SK-N-SH treated with all-trans-retinoic acid at 6 μM for 48 hours (cell line): ENCODE measurements at regions not wholly inside any gene's neighbourhood (a gene's known extent, or its start where the extent isn't known, plus 50 kb on each side); places are given as distances from the start of the nearest gene placed in this dataset.

Source experiments
- ATAC-seq: fragments of 200-7000 bp; cut with Tn5 transposase; 3 replicates; pipeline ENCODE4 v1.9.1; 2020; ENCODE audit warnings: mild to moderate bottlenecking, moderate library complexity
- BACH2 ChIP-seq: fragments of 250-450 bp; sonication (Bioruptor Pico); IDR thresholded peaks from 2 replicates; pipeline ENCODE4 v1.9.0; 2021; ENCODE audit warnings: mild to moderate bottlenecking, borderline replicate concordance
- CSDC2 ChIP-seq: fragments of 250-450 bp; sonication (Bioruptor Pico); IDR thresholded peaks from 2 replicates; pipeline ENCODE4 v1.5.0; 2020; ENCODE audit warnings: mild to moderate bottlenecking, moderate library complexity
- CSRNP3 ChIP-seq: fragments of 250-450 bp; sonication (Bioruptor Pico); IDR thresholded peaks from 2 replicates; pipeline ENCODE4 v1.5.1; 2021; ENCODE audit warnings: mild to moderate bottlenecking, moderate library complexity
- ESRRG ChIP-seq: fragments of 250-450 bp; sonication (Bioruptor Pico); IDR thresholded peaks from 2 replicates; pipeline ENCODE4 v1.6.1; 2021; ENCODE audit warnings: mild to moderate bottlenecking
- GLIS3 ChIP-seq: fragments of 250-450 bp; sonication (Bioruptor Pico); IDR thresholded peaks from 2 replicates; pipeline ENCODE4 v1.5.0; 2020; ENCODE audit warnings: mild to moderate bottlenecking, moderate library complexity
- ISL1 ChIP-seq: fragments of 250-450 bp; sonication (Bioruptor Pico); IDR thresholded peaks from 2 replicates; pipeline ENCODE4 v2.1.2; 2022; ENCODE audit warnings: mild to moderate bottlenecking, moderate library complexity
- OSR1 ChIP-seq: fragments of 250-450 bp; sonication (Bioruptor Pico); IDR thresholded peaks from 2 replicates; pipeline ENCODE4 v1.8.0; 2022; ENCODE audit warnings: moderate library complexity, mild to moderate bottlenecking, inconsistent platforms
- PATZ1 ChIP-seq: fragments of 250-450 bp; sonication (Bioruptor Pico); IDR thresholded peaks from 2 replicates; pipeline ENCODE4 v1.8.0; 2020; ENCODE audit warnings: mild to moderate bottlenecking, moderate library complexity, borderline replicate concordance
- POU6F1 ChIP-seq: fragments of 250-450 bp; sonication (Bioruptor Pico); IDR thresholded peaks from 2 replicates; pipeline ENCODE4 v1.8.0; 2021; ENCODE audit warnings: low read depth, mild to moderate bottlenecking, moderate library complexity, borderline replicate concordance
- PPARA ChIP-seq: fragments of 250-450 bp; sonication (Bioruptor Pico); IDR thresholded peaks from 2 replicates; pipeline ENCODE4 v1.5.0; 2020; ENCODE audit warnings: mild to moderate bottlenecking, borderline replicate concordance
- RARB ChIP-seq: fragments of 250-450 bp; sonication (Bioruptor Pico); IDR thresholded peaks from 2 replicates; pipeline ENCODE4 v1.8.0; 2021; ENCODE audit warnings: mild to moderate bottlenecking, moderate library complexity
- SNAI2 ChIP-seq: fragments of 250-450 bp; sonication (Bioruptor Pico); IDR thresholded peaks from 2 replicates; pipeline ENCODE4 v1.5.0; 2020; ENCODE audit warnings: mild to moderate bottlenecking, moderate library complexity
- TCF4 ChIP-seq: fragments of 250-450 bp; sonication (Bioruptor Pico); IDR thresholded peaks from 2 replicates; pipeline ENCODE4 v1.8.0; 2021; ENCODE audit warnings: mild to moderate bottlenecking, moderate library complexity, borderline replicate concordance
- TOX ChIP-seq: fragments of 250-450 bp; sonication (Bioruptor Pico); IDR thresholded peaks from 2 replicates; pipeline ENCODE4 v1.8.0; 2021; ENCODE audit warnings: mild to moderate bottlenecking, moderate library complexity, borderline replicate concordance
- TSHZ2 ChIP-seq: fragments of 250-450 bp; sonication (Bioruptor Pico); IDR thresholded peaks from 2 replicates; pipeline ENCODE4 v1.5.0; 2020; ENCODE audit warnings: mild to moderate bottlenecking, moderate library complexity
- ZC3H10 ChIP-seq: fragments of 250-450 bp; sonication (Bioruptor Pico); IDR thresholded peaks from 2 replicates; pipeline ENCODE4 v1.5.1; 2021; ENCODE audit warnings: mild to moderate bottlenecking, moderate library complexity
- ZFP3 ChIP-seq: fragments of 250-450 bp; sonication (Bioruptor Pico); IDR thresholded peaks from 2 replicates; pipeline ENCODE4 v1.5.0; 2020; ENCODE audit warnings: mild to moderate bottlenecking, moderate library complexity
- ZFP30 ChIP-seq: fragments of 450-650 bp; formaldehyde crosslinking; IDR thresholded peaks from 2 replicates; pipeline ENCODE4 v1.5.0; 2022; ENCODE audit warnings: mild to moderate bottlenecking, moderate library complexity
- ZNF565 ChIP-seq: fragments of 450-650 bp; formaldehyde crosslinking; conservative IDR thresholded peaks from 2 replicates; pipeline ENCODE4 v1.5.0; 2020; ENCODE audit warnings: low read depth, mild to moderate bottlenecking, moderate library complexity
- ZNF70 ChIP-seq: fragments of 450-650 bp; formaldehyde crosslinking; IDR thresholded peaks from 2 replicates; pipeline ENCODE4 v1.5.0; 2020; ENCODE audit warnings: mild to moderate bottlenecking, moderate library complexity
- ZNF8 ChIP-seq: fragments of 450-650 bp; formaldehyde crosslinking; IDR thresholded peaks from 2 replicates; pipeline ENCODE4 v1.5.0; 2020; ENCODE audit warnings: mild to moderate bottlenecking, moderate library complexity

- TF ChIP-seq ESRRG (CRISPR knock-in tag), result no peak
- TF ChIP-seq ZFP3 (CRISPR knock-in tag), result no peak
- no peak for TF ChIP-seq ISL1 (CRISPR knock-in tag)
- no peak for TF ChIP-seq ZNF70 (CRISPR knock-in tag)
- no peak for TF ChIP-seq POU6F1 (CRISPR knock-in tag)
- no peak for TF ChIP-seq GLIS3 (CRISPR knock-in tag)
- no peak for TF ChIP-seq TOX (CRISPR knock-in tag)
- TF ChIP-seq PATZ1 (CRISPR knock-in tag), result no peak
- TF ChIP-seq, all 23 proteins: peak for 0
- no peak for ATAC-seq
These were observed 288.3 kb downstream of the CYP26B1 start for GRCh38 chr2:71859211-71859847.

- TF ChIP-seq ZFP30 (CRISPR knock-in tag) (no peak), POU6F1 (CRISPR knock-in tag) (no peak), ZNF8 (CRISPR knock-in tag) (no peak), PATZ1 (CRISPR knock-in tag) (no peak), TOX (CRISPR knock-in tag) (no peak), RARB (CRISPR knock-in tag) (no peak), ZNF565 (CRISPR knock-in tag) (no peak), ISL1 (CRISPR knock-in tag) (no peak), BACH2 (CRISPR knock-in tag) (no peak), SNAI2 (no peak), CSRNP3 (CRISPR knock-in tag) (no peak), GLIS3 (CRISPR knock-in tag) (no peak), ZC3H10 (CRISPR knock-in tag) (no peak), OSR1 (no peak), ZFP3 (CRISPR knock-in tag) (no peak), CSDC2 (CRISPR knock-in tag) (no peak), TSHZ2 (CRISPR knock-in tag) (no peak), PPARA (no peak), TCF4 (no peak), ESRRG (CRISPR knock-in tag) (no peak)
- ATAC-seq, result no peak
These were observed 289.6 kb downstream of the CYP26B1 start for GRCh38 chr2:71858071-71858470.
